ENCODE measurements at regions not wholly inside any gene's neighbourhood (a gene's known extent, or its start where the extent isn't known, plus 50 kb on each side); places are given as distances from the start of the nearest gene placed in this dataset.

GRCh38 chr14:101178184-101179072 is 274.9 kb upstream of the RTL1 start:
- Histone ChIP-seq H4K20me1 (replicated peaks; ENCODE audit: control insufficient read depth, extremely low read depth, insufficient read depth, low read length) (no peaks in the 10 kb centered on the region), H3K27ac (ENCODE audit: insufficient read depth, low read depth, low read length) (no peak overlapping the region), H3K79me2 (ENCODE audit: control insufficient read depth, insufficient read depth, low read length) (no peaks in the 10 kb centered on the region), H3K9ac (replicated peaks; ENCODE audit: extremely low read depth, insufficient read depth, low read length) (no peak overlapping the region), H3K36me3 (ENCODE audit: control insufficient read depth in 2 of 2, extremely low read depth in 1 of 2, insufficient read depth in 2 of 2, low read length in 2 of 2) (no peaks in the 10 kb centered on the region), H3K27me3 (ENCODE audit: control insufficient read depth in 2 of 2, insufficient read depth in 2 of 2, low read length in 2 of 2) (no peaks in the 10 kb centered on the region), H2AFZ (ENCODE audit: low read depth, low read length) (no peak overlapping the region), H3K9me1 (replicated peaks; ENCODE audit: control insufficient read depth, extremely low read depth, insufficient read depth, low read length) (no peaks in the 10 kb centered on the region), H3K9me3 (replicated peaks; ENCODE audit: control insufficient read depth, insufficient read depth, low read length) (no peaks in the 10 kb centered on the region), H3K4me2 (ENCODE audit: insufficient read depth, low read length) (no peak overlapping the region), H3K4me3 (replicated peaks in 1 of 3; ENCODE audit: insufficient read depth in 1 of 3, low read depth in 1 of 3, low read length in 3 of 3) (no peak overlapping the region), H3K4me1 (ENCODE audit: control insufficient read depth, extremely low read depth, insufficient read depth, low read length) (no peaks in the 10 kb centered on the region)
- FAIRE-seq (no peak), DNase-seq (ENCODE audit: low read depth, low spot score) (no peak)
- no TSS peak for BruUV-seq (replicated peaks)
- ChIA-PET CTCF (interaction anchor here (1.2 to 1.6 kb wide), 2 partner anchors 9 to 51 kb away, joined by 3 to 4 read pairs; no protein-coding TSS in a partner anchor), POLR2A (no interaction called here)
- TF ChIP-seq CTCF (IDR thresholded peaks at IDR 0.05; ENCODE audit: extremely low read depth in 1 of 2, insufficient read depth in 1 of 2, low read depth in 1 of 2, low read length in 2 of 2) (no peak), EZH2 (IDR thresholded peaks at IDR 0.05; ENCODE audit: borderline replicate concordance, low read depth, low read length, severe bottlenecking) (no peak), POLR2A (IDR thresholded peaks at IDR 0.05; ENCODE audit: low read depth, low read length) (no peak), GATA2 (IDR thresholded peaks at IDR 0.05; ENCODE audit: insufficient read depth, insufficient read length, low read depth, low read length) (no peak), JUN (IDR thresholded peaks at IDR 0.05; ENCODE audit: borderline replicate concordance, insufficient read depth, insufficient read length, low read depth) (no peak), MAX (IDR thresholded peaks at IDR 0.05; ENCODE audit: insufficient read depth, insufficient read length) (no peak), FOS (IDR thresholded peaks at IDR 0.05; ENCODE audit: borderline replicate concordance, insufficient read depth, low read length) (no peak), POLR2AphosphoS5 (IDR thresholded peaks at IDR 0.05; ENCODE audit: insufficient read depth, low read depth, low read length) (no peak), MYC (IDR thresholded peaks at IDR 0.05; ENCODE audit: low read depth, low read length) (no peak)
- dilution Hi-C loops (cut with MboI; ENCODE audit: extremely low pct_ligation_motif_present, low sequenced_read_pairs) (no loop called here), intact Hi-C loops (cut with micrococcal nuclease) (no loop called here)

Measured in endothelial cell of umbilical vein (primary cell).